ENCODE measurements at regions not wholly inside any gene's neighbourhood (a gene's known extent, or its start where the extent isn't known, plus 50 kb on each side); places are given as distances from the start of the nearest gene placed in this dataset.
"Not testable (repeated sequence)": the region's sequence is repeated elsewhere in the genome, so short reads cannot be mapped to it uniquely, and the experiment has no call there.

DNA sequence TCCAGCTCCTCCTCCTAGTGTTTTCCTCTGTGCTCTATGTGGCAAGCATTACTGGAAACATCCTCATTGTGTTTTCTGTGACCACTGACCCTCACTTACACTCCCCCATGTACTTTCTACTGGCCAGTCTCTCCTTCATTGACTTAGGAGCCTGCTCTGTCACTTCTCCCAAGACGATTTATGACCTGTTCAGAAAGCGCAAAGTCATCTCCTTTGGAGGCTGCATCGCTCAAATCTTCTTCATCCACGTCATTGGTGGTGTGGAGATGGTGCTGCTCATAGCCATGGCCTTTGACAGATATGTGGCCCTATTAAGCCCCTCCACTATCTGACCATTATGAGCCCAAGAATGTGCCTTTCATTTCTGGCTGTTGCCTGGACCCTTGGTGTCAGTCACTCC lies 64.0 kb downstream of the OR4F15 start:
- in situ Hi-C loops (cut with MboI; ENCODE audit: low pct_unique_long_range_greater_than_20kb, low sequenced_read_pairs, unreplicated experiment); DNase-seq (ENCODE audit: low spot score): not testable (repeated sequence)

DNA sequence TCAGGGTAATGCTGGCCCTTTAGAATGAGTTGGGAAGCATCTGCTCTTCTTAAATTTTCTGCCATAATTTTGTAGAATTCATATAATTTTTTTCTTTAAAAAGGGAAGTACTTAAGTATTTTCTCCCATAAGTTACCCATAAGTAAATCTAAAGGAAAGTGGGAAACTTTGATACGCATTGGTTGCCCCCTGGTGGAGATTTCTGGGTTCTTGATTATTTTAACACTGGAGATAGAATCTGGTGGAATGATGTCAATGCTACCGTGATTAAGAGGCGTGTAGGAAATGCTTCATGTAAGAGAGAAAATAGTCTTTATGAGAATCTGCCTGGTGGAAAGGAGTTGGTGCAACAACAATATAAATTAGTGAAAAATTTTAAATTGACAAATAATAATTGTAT lies 65.6 kb downstream of the OR4F15 start:
- DNase-seq (ENCODE audit: low spot score); in situ Hi-C loops (cut with MboI; ENCODE audit: low pct_unique_long_range_greater_than_20kb, low sequenced_read_pairs, unreplicated experiment): not testable (repeated sequence)

DNA sequence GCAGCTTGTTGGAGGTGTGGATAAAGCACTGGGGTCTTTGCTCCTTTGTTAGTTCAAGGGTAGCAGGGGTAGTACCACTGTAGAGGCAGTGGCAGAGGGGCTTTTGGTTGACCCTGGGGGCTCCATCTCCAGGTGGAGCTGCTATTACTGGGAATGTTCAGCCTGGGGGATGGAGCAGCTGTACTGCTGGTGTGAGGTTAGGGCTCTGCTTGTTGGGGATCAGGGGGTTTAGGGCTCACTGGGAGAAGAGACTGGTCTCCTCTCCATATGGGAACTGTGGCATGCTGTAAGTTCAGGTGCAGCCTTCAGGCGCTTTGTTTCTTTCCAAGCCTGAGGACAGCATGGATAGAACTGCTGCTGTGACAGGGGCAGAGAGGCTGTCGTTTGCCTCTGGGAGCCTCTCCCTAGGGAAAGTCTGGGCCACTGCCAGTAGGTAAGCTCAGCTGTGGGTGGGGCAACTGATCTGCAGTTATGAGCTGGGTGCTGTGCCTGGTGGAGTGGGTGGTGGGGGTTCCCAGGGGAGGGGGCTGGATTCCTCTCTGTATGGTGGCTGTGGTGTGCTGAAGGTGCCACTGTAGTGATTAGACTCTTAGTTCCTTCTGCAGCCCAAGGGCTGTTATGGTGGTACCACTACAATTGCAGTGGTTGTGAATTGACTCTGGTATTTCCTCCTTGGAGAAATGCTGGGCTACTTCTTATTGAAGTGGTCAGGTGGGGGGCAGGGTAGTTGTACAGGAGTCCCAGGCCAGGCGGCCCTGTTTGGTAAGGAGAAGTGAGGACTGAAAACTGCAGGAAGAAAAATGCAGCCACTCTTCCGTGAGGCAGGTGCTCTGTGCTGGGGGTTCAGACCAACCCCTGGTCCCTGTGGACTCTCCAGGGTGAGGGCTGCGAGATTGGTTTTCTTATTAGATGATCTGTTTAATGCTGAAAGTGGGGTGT lies 100.6 kb downstream of the OR4F15 start:
- in situ Hi-C loops (cut with MboI; ENCODE audit: low pct_unique_long_range_greater_than_20kb, low sequenced_read_pairs, unreplicated experiment); DNase-seq (ENCODE audit: low spot score): not testable (repeated sequence)

DNA sequence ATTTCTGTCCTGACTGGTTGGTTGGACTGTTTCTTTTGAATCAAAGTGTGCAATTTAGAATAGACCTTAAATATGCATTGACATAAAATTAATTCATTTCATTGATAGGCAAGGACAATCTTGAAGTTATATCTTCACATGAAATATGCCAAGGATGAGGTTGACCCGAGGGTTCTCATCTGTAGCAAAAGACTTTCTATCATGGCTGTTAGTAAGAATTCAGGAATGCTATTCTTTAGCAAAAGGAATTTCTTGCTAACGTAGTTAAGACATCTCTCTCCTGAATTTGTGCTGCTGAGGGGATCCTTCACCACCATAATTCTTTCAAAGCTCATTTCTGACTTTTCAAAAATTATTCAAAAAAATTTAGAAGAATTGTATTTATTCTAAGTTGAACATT lies 112.6 kb downstream of the OR4F15 start:
- DNase-seq (ENCODE audit: low spot score); in situ Hi-C loops (cut with MboI; ENCODE audit: low pct_unique_long_range_greater_than_20kb, low sequenced_read_pairs, unreplicated experiment): not testable (repeated sequence)

DNA sequence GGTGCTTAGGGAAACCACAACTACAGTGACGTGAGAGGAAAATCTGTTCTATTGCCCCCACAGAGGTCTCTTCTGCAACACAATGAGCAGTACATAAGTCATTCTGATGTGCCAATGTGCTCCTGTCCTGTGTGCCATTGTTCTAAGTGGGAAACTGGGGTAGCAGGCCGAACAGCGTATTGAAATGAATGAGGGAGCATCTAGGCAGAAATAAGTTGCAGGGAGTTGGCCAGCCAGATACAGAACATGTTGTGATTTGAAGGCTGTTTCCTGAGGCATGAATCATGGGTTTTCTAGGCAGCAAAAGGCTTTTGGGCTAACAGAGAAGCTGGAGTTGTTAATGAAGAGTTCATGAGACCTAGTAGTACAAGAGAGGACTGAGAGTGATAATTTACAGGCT lies 122.5 kb downstream of the OR4F15 start:
- DNase-seq (ENCODE audit: low spot score); in situ Hi-C loops (cut with MboI; ENCODE audit: low pct_unique_long_range_greater_than_20kb, low sequenced_read_pairs, unreplicated experiment): not testable (repeated sequence)

DNA sequence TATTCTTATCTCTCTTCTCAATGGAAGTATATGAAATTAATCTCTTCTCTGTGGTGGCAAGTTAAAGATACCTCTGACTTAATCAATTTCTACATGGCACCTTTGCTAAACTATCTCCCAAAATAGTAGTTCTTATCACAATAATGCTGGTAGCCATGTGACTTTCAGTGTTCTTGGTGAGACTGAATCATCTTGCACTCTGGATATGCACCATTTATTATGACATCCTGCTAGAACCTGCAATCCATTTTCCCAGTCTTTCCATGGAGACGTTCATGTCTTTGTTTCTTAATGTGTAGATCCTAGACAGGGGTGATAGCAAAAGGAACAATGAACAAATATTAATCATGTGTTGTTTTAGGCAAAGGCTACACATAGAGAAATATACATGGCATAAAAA lies 125.4 kb downstream of the OR4F15 start:
- DNase-seq (ENCODE audit: low spot score); in situ Hi-C loops (cut with MboI; ENCODE audit: low pct_unique_long_range_greater_than_20kb, low sequenced_read_pairs, unreplicated experiment): not testable (repeated sequence)

DNA sequence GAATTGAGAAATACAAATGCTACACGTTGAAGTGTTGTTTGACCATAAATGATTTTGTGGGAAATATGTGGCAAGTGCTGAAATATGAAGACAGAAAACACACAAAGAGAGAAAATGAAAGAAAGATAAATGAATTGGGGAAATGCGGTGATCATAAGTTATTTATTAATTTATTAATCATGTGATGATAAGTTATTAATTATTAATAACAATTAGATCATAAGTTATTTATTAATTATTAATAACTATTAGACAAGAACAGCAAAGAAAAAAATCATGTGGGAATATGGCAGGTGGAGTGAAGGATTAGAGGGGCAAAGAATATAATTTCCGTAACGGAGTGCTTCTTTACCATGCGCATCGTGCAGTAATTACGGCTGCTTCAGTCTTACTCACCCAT lies 126.6 kb downstream of the OR4F15 start:
- DNase-seq (ENCODE audit: low spot score); in situ Hi-C loops (cut with MboI; ENCODE audit: low pct_unique_long_range_greater_than_20kb, low sequenced_read_pairs, unreplicated experiment): not testable (repeated sequence)

DNA sequence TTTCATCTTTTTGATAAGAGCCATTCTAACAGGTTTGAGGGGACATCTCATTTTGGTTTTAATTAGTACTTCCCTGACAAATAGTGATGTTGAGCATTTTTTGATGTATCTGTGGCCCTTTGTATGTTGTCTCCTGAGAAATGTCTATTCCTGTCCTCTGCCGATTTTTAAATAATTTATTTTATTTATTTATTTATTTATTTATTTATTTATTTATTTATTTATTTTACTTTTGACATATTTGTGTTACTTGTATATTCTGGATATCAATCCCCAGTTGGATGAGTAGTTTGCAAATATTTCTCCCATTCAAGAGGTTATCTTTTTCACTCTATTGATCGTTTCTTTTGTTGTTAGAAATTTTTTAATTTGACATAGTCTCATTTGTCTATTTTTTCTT lies 133.9 kb downstream of the OR4F15 start:
- in situ Hi-C loops (cut with MboI; ENCODE audit: low pct_unique_long_range_greater_than_20kb, low sequenced_read_pairs, unreplicated experiment); DNase-seq (ENCODE audit: low spot score): not testable (repeated sequence)

DNA sequence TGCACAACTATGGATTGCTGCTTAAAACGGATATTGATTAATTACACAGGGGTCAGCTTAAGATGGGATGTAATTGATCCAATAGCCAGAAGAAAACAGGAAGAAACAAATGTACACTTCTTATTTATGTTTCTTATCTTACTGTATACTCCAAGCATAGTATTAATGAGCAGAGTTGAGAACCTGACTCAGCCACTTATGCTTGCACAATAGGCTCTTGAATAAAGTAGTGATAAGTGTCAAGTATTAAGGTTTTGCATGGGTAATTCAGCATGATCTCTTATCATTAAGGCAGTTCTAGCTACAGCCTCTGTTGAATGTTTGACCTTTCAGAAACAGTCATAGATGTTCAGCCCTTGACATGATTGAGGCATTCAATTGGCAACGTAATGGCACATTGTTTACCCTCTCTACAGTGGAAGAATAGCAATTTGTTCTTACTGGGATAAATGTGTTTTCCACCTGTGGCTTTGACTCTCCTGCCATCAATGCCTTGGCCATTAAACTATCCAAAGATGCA lies 136.5 kb downstream of the OR4F15 start:
- DNase-seq (ENCODE audit: low spot score); in situ Hi-C loops (cut with MboI; ENCODE audit: low pct_unique_long_range_greater_than_20kb, low sequenced_read_pairs, unreplicated experiment): not testable (repeated sequence)

DNA sequence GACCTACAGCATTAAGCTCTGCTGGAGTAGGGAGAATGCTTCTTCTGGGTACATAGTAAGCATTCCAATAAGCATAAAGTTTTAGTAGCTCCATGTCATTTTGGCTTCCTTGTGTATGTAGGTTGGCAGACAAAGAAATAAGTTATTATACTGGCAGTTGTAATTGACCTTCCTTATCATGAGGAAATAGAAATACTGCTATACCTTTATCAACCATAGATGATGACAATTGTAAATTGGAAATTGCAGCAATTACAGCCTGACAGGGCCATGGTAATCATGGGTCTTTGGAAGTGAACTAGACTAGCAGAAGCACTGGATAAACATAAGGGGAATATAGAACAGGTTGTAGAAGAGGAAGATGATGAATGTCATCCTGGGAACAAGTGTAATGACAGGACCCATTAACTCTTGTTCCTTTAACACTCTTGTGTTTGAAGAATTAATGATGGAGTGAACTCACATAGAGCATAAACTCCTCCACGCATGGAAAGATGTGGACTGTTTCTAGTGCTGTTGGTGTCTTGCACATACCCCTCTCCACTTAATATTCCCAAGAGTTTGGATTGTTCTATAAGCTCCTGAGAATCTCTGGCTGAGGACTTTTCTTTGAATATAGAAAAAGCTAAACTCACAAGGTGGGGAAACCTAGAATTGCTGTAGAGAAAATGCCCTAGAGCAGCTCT lies 137.5 kb downstream of the OR4F15 start:
- in situ Hi-C loops (cut with MboI; ENCODE audit: low pct_unique_long_range_greater_than_20kb, low sequenced_read_pairs, unreplicated experiment) = not testable (repeated sequence)

DNA sequence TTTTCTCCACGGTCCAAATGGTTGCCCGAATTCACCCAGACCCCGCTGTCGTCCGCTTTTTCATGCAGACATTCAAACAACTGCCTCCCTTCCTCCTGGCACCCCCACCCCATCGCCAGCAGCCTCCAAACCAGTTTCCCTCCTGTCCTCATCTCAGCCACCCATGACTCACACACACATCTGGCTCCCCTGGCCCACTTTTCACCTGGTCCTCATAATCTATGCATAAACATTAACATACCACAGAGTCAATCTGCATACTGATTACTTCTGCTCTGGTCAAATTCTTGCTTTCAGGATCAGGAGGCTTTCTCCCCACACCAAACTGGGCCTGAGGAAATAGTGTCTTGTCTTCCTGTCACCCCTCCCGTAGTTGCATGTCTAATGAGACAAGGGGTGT lies 142.0 kb downstream of the OR4F15 start:
- in situ Hi-C loops (cut with MboI; ENCODE audit: low pct_unique_long_range_greater_than_20kb, low sequenced_read_pairs, unreplicated experiment); DNase-seq (ENCODE audit: low spot score): not testable (repeated sequence)

More for the DNA sequence above, 137.5 kb downstream of the OR4F15 start:
- DNase-seq (ENCODE audit: low spot score) = not testable (repeated sequence)

DNA sequence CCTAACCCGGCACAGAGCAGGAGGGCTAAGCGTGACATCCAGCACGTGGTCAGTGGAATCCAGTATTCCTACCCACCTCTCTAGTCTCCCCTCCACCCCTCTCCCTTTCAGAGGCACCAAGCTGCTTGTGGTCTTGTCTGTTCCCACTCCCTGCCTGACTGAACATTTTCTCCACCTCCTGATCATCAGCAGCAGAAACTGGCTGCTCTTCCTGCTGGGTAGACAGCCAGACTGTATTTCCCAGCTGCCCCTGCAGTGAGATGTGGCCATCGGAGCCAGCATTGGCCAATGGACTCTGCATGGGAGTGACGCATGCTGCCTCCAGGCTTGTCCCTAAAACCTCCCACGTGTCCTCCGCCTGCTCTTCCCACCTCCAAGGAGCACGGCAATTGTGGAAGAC lies 143.8 kb downstream of the OR4F15 start:
- in situ Hi-C loops (cut with MboI; ENCODE audit: low pct_unique_long_range_greater_than_20kb, low sequenced_read_pairs, unreplicated experiment) = not testable (repeated sequence)

DNA sequence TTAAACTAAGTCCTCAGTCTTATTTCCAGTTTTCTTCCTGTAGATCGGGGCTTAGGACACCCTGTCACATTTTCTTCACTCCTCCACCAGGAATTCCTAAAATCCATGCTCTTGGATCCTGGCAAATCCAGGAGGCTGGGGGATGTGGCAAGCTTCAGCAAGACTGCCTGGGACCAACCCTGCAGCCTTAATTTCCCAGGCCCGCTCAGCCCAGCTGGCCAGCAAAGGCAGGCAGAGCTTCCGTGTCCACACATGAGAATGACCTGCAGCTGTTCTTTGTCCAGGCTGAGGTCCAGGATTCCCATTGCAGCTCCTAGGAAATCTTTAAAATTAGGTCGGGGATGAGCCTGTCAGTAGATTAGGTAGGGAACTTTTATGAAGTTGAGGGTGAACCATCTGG lies 146.7 kb downstream of the OR4F15 start:
- in situ Hi-C loops (cut with MboI; ENCODE audit: low pct_unique_long_range_greater_than_20kb, low sequenced_read_pairs, unreplicated experiment); DNase-seq (ENCODE audit: low spot score): not testable (repeated sequence)

More for the DNA sequence above, 143.8 kb downstream of the OR4F15 start:
- DNase-seq (ENCODE audit: low spot score) = not testable (repeated sequence)

DNA sequence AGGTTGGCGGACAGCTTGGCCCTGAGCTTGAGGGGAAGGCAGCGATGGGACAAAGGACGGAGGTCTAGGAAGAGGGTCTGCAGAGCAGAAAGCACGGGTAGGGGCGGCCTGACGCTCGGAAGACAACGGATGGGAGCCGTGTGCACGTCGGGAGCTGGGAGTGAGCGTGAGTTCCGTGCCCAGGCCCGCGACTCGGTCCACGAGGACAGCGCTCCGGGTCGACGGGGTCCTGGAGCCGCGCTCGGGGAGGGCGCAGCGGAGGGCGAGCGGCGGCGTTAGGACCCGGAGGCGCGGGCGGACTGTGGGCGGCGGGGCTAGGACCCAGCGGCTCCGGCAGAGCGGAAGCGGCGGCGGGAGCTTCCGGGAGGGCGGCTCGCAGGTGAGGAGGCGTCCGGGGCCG lies 149.3 kb downstream of the OR4F15 start:
- in situ Hi-C loops (cut with MboI; ENCODE audit: low pct_unique_long_range_greater_than_20kb, low sequenced_read_pairs, unreplicated experiment); DNase-seq (ENCODE audit: low spot score): not testable (repeated sequence)

DNA sequence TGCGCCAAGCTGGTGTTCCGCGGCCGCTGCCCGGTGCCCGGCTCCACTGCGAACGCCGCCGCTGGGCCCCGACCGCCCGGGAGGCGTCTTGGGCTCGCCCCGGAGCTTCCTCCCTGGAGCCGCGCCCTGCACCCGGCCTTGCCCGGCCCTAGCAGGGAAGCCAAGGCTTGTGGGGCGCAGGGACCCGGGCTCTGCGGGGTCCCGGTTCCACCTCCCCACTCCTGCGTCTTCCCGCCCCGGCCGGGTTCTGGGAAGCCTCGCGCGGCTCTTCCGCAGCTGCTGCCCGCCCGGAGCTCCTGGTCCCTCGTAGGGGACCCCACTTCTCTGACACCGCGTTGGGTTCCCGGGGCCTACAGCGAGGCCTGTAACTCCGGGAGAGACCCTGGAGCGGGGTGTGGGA lies 149.8 kb downstream of the OR4F15 start:
- in situ Hi-C loops (cut with MboI; ENCODE audit: low pct_unique_long_range_greater_than_20kb, low sequenced_read_pairs, unreplicated experiment); DNase-seq (ENCODE audit: low spot score): not testable (repeated sequence)

DNA sequence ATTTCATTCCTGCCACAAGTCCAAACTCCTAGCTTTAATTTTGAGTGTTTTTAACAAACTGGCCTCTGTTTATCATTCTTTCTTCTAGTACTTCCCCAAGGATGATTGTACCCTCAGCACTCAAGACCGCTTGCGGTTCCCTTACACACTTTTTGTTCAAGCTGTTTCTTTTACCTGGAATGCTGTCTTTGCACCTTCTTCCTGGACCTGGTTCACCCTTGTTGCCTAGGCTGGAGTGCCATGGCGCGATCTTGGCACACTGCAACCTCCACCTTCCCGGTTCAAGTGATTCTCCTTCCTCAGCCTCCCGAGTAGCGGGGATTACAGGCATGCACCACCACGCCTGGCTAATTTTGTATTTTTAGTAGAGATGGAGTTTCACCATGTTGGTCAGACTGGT lies 151.7 kb downstream of the OR4F15 start:
- DNase-seq (ENCODE audit: low spot score); in situ Hi-C loops (cut with MboI; ENCODE audit: low pct_unique_long_range_greater_than_20kb, low sequenced_read_pairs, unreplicated experiment): not testable (repeated sequence)

DNA sequence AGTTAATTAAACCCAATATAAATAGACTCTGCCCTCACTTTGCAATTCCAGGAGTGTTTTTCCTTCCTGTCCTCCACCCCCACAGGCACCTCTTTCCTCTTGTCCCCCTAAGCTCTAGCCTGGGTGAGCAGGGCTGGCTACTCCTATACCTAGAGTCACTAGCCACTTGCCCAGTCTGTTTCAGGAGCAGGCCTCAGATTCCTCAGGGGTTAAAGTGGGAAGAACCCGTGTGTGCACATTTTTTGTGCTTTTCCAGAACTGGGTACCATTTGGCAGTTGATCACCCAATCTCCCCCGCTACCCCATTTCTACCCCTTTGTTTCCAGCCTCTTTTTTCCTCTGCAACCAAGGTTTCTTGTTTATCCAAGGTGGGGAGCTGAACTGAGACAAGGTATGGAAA lies 153.4 kb downstream of the OR4F15 start:
- DNase-seq (ENCODE audit: low spot score); in situ Hi-C loops (cut with MboI; ENCODE audit: low pct_unique_long_range_greater_than_20kb, low sequenced_read_pairs, unreplicated experiment): not testable (repeated sequence)

DNA sequence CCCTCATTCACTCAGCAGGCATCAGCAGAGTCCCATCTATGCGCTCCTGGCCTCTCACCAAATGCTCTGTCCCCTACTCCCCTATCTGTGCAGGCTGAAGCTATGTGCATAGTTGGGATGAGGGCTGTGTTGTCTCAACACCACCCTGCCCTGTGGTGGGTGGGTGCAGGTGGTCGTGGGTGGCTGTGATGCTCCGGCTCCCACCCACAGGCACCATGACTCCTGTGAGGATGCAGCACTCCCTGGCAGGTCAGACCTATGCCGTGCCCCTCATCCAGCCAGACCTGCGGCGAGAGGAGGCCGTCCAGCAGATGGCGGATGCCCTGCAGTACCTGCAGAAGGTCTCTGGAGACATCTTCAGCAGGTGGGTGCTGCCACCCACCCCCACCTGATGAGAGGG lies 153.9 kb downstream of the OR4F15 start:
- in situ Hi-C loops (cut with MboI; ENCODE audit: low pct_unique_long_range_greater_than_20kb, low sequenced_read_pairs, unreplicated experiment) = not testable (repeated sequence)

More for the DNA sequence above, 153.9 kb downstream of the OR4F15 start:
- peak; percentile 2 for DNase-seq (ENCODE audit: low spot score)

All from GM13977 (cell line).